ENCODE measurements at regions not wholly inside any gene's neighbourhood (a gene's known extent, or its start where the extent isn't known, plus 50 kb on each side); places are given as distances from the start of the nearest gene placed in this dataset.

- no peak overlapping the region for H3K4me3 ChIP-seq (replicated peaks; ENCODE audit: insufficient read depth, low read length)
These were observed 261.2 kb upstream of the NFIA start for GRCh38 chr1:60821156-60821555.

GRCh38 chr1:60818969-60819701 lies 263.2 kb upstream of the NFIA start:
- no peak overlapping the region for H3K27ac ChIP-seq (replicated peaks)
- no peak for TF ChIP-seq POLR2AphosphoS5 (IDR thresholded peaks at IDR 0.05; ENCODE audit: low read depth)
- no peak for TF ChIP-seq CTCF (IDR thresholded peaks at IDR 0.05; ENCODE audit: insufficient read depth, low read length)
- TF ChIP-seq GABPA (IDR thresholded peaks at IDR 0.05; ENCODE audit: low read depth), result no peak
- no peak for TF ChIP-seq REST (IDR thresholded peaks at IDR 0.05; ENCODE audit: insufficient replicate concordance, low read depth)
- TF ChIP-seq SPI1 (IDR thresholded peaks at IDR 0.05; ENCODE audit: borderline replicate concordance, low read depth), result no peak
- H3K27me3 ChIP-seq (ENCODE audit: insufficient read depth, poor library complexity, severe bottlenecking), result peaks cover 2% of the 10 kb centered on the region
- no peak overlapping the region for H3K4me3 ChIP-seq (replicated peaks; ENCODE audit: insufficient read depth, low read length)
- DNase-seq (ENCODE audit: low read depth in 1 of 2, low spot score in 1 of 2), result no peak

More at GRCh38 chr1:60821156-60821555, 261.2 kb upstream of the NFIA start:
- Histone ChIP-seq H3K27me3 (ENCODE audit: insufficient read depth, poor library complexity, severe bottlenecking) (peaks cover 2% of the 10 kb centered on the region), H3K27ac (replicated peaks) (no peak overlapping the region)
- no peak for DNase-seq (ENCODE audit: low read depth in 1 of 2, low spot score in 1 of 2)
- no peak for TF ChIP-seq POLR2AphosphoS5 (IDR thresholded peaks at IDR 0.05; ENCODE audit: low read depth)
- no peak for TF ChIP-seq REST (IDR thresholded peaks at IDR 0.05; ENCODE audit: insufficient replicate concordance, low read depth)
- TF ChIP-seq SPI1 (IDR thresholded peaks at IDR 0.05; ENCODE audit: borderline replicate concordance, low read depth), result no peak
- no peak for TF ChIP-seq GABPA (IDR thresholded peaks at IDR 0.05; ENCODE audit: low read depth)
- no peak for TF ChIP-seq CTCF (IDR thresholded peaks at IDR 0.05; ENCODE audit: insufficient read depth, low read length)

- no peaks in the 10 kb centered on the region for H3K27me3 ChIP-seq (ENCODE audit: insufficient read depth, poor library complexity, severe bottlenecking)
- TF ChIP-seq SPI1 (IDR thresholded peaks at IDR 0.05; ENCODE audit: borderline replicate concordance, low read depth) (no peak), POLR2AphosphoS5 (IDR thresholded peaks at IDR 0.05; ENCODE audit: low read depth) (no peak), CTCF (IDR thresholded peaks at IDR 0.05; ENCODE audit: insufficient read depth, low read length) (no peak), GABPA (IDR thresholded peaks at IDR 0.05; ENCODE audit: low read depth) (no peak), REST (IDR thresholded peaks at IDR 0.05; ENCODE audit: insufficient replicate concordance, low read depth) (no peak)
- H3K4me3 ChIP-seq (replicated peaks; ENCODE audit: insufficient read depth, low read length), result no peak overlapping the region
- no peak overlapping the region for H3K27ac ChIP-seq (replicated peaks)
- DNase-seq (ENCODE audit: low read depth in 1 of 2, low spot score in 1 of 2), result no peak
These were observed 269.3 kb upstream of the NFIA start for GRCh38 chr1:60813071-60813470.

All from HL-60 (cell line).